T-helper 1 cell (primary cell): ENCODE measurements at regions not wholly inside any gene's neighbourhood (a gene's known extent, or its start where the extent isn't known, plus 50 kb on each side); places are given as distances from the start of the nearest gene placed in this dataset.

Experiments used
- DNase-seq, 5 donors: peaks; one replicate each; pipeline ENCODE4 v3.0.0-alpha.2; 2012 to 2020

- no peak for DNase-seq
These were observed 131.4 kb upstream of the UBASH3B start for GRCh38 chr11:122523846-122524805.

GRCh38 chr11:122521626-122522025 is 133.9 kb upstream of the UBASH3B start:
- no peak for DNase-seq

GRCh38 chr11:122517403-122518379 is 137.8 kb upstream of the UBASH3B start:
- no peak for DNase-seq

GRCh38 chr11:122516686-122517085 is 138.8 kb upstream of the UBASH3B start:
- no peak for DNase-seq

GRCh38 chr11:122513997-122514396 is 141.5 kb upstream of the UBASH3B start:
- no peak for DNase-seq

DNA sequence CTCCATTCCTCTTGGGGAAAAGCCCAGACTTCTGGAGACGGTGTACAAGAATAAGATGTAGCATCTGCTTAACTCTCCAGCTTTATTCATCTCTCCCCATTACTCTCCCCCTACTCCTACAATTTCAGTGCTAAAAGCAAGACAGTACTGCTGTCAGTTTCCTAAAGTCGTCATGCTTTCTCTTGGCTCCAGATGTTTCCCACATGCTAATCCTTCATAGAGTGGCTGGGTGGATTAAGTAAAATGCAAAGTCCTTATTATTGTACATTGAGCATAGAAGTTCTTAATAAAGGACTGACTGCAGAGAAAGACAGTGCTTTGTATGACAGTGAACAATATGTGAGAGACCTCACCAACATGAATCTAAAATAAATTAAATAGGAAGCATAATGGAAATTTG is 142.2 kb upstream of the UBASH3B start:
- no peak for DNase-seq

DNA sequence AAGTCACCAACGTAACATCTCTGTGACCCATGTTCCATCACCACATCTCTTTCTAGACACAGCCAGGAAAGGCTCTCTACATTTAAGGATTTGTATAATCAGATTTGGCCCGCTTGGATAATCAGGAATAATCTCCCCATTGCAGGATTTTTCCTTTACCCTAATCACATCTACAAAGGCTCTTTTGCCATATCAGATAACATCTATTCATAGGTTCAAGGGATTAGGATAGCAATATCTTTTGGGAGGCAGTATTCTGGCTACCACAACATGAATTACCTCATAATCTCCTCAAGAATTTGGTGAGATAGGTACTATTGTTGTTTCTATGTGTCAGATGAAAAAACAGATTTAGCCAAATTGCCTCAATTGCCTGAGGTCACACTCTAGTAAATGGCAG is 142.8 kb upstream of the UBASH3B start:
- DNase-seq: no peak

DNA sequence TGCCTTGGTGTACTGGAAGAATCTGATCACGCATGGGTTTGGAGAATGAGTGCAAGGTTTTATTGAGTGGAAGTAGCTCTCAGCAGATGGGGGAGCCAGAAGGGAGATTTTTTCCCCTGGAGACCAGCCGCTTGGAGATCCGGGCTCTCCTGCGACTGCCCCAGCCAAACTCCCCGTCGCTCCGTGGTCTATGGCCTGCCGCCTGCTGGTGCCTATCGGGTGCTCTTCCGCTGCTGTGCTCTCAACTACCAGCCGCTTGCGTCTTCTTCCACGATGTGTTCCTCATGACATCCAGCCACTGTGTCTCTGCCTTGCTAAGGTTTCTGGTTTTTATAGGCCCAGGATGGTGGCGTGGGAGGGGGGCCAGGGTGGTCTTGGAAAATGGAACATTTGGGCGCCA is 145.6 kb upstream of the UBASH3B start:
- DNase-seq: no peak

GRCh38 chr11:122509091-122509490 is 146.4 kb upstream of the UBASH3B start:
- no peak for DNase-seq

DNA sequence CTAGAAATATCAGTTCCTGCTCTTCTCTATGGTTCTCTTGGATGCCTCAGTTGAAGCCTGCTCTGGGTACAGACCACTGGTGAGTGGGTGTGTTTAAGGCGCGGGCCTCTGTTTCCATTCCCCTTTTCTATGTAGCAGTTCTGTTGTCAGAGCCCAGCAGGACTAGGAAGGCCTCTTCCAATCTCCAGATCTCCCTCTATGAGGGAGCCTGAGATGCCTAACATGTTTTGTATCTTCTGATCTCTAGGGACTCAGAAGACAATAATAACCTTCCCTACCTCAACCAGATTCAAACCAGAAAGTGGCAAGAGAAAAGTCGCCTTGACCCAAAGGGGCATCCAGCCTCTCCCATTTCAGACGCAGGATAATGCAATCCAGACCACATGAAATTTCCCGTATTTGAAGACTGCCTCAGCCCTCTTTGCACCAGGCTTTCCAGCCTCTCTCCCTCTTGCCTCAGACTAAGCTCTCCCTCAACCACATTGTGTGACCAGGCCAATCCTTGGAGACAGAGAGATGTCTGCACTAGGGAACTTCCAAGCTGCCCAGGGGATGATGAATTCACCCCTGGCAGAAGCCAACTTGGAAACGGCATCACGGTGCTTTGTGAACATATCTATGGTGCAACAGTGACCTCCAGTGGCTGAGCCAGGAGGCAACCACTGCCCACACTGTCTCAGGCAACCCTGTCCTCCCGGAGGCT is 150.1 kb upstream of the UBASH3B start:
- DNase-seq: peak in 3 of 5 donors; percentile 5 to 33 (median 26)

DNA sequence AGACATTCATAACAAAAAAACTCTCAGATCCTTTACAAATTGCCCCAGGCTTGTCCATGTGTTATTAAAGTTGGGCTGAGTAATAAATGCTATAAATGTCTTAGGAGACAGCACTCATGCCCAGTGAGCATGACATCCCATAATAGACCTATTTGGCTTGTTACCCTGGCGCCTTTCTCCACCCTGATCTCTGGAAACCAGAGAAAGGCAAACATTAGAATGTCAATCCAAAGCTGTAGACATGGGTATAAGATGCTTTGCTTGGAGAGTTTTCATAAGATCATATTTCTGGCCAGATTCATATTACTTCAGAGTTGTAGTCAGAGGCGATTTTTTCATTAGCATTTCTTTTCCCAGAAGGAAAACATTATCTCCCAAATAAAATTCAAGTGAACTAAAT is 161.3 kb upstream of the UBASH3B start:
- no peak for DNase-seq

GRCh38 chr11:122491509-122491908 is 164.0 kb upstream of the UBASH3B start:
- peak in 1 of 5 donors; percentile 2 for DNase-seq

- no peak for DNase-seq
These were observed 166.4 kb upstream of the UBASH3B start for GRCh38 chr11:122488892-122489706.

DNA sequence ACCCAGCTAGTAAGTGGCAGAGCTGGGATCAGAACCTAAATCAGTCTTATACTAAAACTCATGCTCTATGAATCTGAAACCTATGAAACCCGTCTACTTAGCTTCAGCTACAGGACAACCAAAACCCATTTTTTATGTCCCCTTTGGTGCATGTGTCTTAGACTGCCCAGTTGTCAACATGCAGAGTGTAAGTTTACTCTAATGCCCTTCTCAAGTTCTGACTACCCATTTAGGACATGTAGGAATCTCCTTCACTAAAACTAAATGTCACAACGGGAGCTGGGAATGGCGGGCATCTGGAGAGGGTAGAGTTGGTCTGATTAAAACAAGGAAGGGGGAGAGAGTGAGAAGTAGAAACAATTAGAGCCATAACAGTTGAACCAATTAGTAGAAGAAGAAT is 167.9 kb upstream of the UBASH3B start:
- no peak for DNase-seq

- no peak for DNase-seq
These were observed 168.6 kb upstream of the UBASH3B start for GRCh38 chr11:122486793-122487495.

DNA sequence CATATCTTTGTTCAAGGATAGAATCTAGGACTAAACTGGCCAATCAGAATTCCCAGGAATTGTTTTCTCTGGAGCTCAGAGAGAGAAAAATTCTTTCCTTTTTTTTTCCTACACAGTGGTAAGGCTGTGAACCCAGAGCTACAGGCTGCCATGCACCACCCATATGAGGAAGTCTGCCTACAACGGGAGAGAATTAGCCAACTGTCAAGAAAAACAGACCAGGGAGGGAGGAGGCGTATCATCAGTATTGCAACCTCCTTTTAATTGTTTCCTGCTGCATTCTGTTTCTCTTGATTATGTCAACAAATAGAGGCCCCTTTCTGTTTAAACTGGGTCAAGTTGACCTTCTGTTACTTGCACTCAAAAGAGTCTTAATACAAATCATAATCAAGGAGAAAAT is 176.5 kb upstream of the UBASH3B start:
- DNase-seq: no peak

GRCh38 chr11:122468965-122469364 is 186.6 kb upstream of the UBASH3B start:
- no peak for DNase-seq

DNA sequence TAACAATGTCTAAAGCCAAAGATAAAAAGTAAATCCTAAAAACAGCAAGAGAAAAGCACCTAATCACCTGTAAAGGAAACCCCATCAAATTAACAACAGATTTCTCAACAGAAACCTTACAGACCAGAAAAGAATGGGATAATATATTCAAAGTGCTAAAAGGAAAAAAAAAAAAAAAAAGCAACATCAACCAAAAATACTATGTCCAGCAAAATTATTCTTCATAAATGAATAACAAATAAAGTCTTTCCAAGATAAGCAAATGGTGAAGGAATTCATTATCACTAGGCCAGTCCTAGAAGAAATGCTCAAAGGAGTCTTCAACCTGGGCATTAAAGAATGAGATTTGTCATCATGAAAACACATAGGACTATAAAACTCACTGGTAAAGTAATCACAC is 192.0 kb upstream of the UBASH3B start:
- no peak for DNase-seq

DNA sequence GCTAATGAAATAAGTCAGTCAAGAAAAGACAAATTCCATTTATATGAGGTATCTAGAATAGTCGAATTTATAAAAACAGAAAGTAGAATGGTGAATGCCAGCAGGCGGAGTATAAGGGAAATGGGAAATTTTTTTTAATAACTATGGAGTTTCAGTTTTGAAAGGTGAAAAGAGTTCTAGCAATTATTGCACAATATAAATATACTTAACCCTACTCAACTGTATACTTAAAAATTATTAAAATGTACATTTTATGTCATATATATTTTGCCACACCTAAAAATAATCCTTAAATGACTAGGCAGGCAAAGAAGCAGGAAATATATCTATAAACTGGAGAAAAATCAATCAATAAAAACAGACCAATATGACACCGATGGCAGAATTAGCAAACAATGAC is 196.5 kb upstream of the UBASH3B start:
- no peak for DNase-seq

DNA sequence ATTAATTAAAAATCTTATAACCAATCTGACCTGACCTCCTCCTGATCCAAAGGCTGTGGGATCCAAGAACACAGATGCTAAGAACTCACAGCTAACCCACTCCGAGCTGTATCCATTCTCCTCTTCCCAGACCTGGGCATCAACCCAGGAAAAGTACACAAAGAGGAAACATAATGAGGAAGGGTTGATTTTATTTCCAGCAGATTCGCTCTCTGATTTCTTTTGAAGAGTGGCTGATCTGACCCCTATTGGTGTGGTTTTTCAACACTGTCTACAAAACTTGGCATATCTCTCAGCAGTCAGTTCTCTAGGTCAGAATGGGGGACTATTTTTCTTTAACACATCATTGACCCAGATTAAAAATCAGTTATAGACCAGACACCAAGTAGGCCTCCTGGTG is 201.9 kb upstream of the UBASH3B start:
- DNase-seq: no peak

GRCh38 chr11:122451911-122452310 is 203.6 kb upstream of the UBASH3B start:
- no peak for DNase-seq
